ENCODE measurements at regions not wholly inside any gene's neighbourhood (a gene's known extent, or its start where the extent isn't known, plus 50 kb on each side); places are given as distances from the start of the nearest gene placed in this dataset.

- TF ChIP-seq EZH2 (optimal IDR thresholded peaks at IDR 0.05; ENCODE audit: low read depth, low read length) (no peak), EZH2phosphoT487 (IDR thresholded peaks at IDR 0.05; ENCODE audit: low read length) (no peak)
- H3K4me2 ChIP-seq (ENCODE audit: low read depth, low read length) = no peak overlapping the region
- no peaks in the 10 kb centered on the region for H3K79me2 ChIP-seq (ENCODE audit: low read length)
- no peaks in the 10 kb centered on the region for H3K4me1 ChIP-seq (ENCODE audit: low read length)
- H3K36me3 ChIP-seq (replicated peaks; ENCODE audit: insufficient read depth, low read length) = no peaks in the 10 kb centered on the region
- H3K27ac ChIP-seq (ENCODE audit: low read length) = no peak overlapping the region
- H4K20me1 ChIP-seq (ENCODE audit: insufficient read depth, low read length) = no peaks in the 10 kb centered on the region
- no peaks in the 10 kb centered on the region for H3F3A ChIP-seq (ENCODE audit: insufficient read depth, low read length)
- H3K9ac ChIP-seq (ENCODE audit: low read length) = no peak overlapping the region
- no peaks in the 10 kb centered on the region for H3K9me2 ChIP-seq (replicated peaks; ENCODE audit: insufficient read depth, low read length)
- no peak overlapping the region for H2AFZ ChIP-seq (ENCODE audit: low read length)
- no peaks in the 10 kb centered on the region for H3K27me3 ChIP-seq (replicated peaks; ENCODE audit: insufficient read depth, low read length)
- no peak for DNase-seq
- no peak overlapping the region for H3K4me3 ChIP-seq (ENCODE audit: low read length)
- no peaks in the 10 kb centered on the region for H3K9me3 ChIP-seq (replicated peaks; ENCODE audit: insufficient read depth, low read length)
Measured at GRCh38 chr13:33509642-33510229, 224.2 kb upstream of the STARD13 start.

GRCh38 chr13:33510350-33510970 is 224.9 kb upstream of the STARD13 start:
- no peak for TF ChIP-seq EZH2phosphoT487 (IDR thresholded peaks at IDR 0.05; ENCODE audit: low read length)
- no peak for TF ChIP-seq EZH2 (optimal IDR thresholded peaks at IDR 0.05; ENCODE audit: low read depth, low read length)
- TF ChIP-seq CTCF (IDR thresholded peaks at IDR 0.05; ENCODE audit: low read length) = no peak
- no peak overlapping the region for H2AFZ ChIP-seq (ENCODE audit: low read length)
- H3K36me3 ChIP-seq (replicated peaks; ENCODE audit: insufficient read depth, low read length) = no peaks in the 10 kb centered on the region
- no peak for DNase-seq
- no peaks in the 10 kb centered on the region for H3K9me2 ChIP-seq (replicated peaks; ENCODE audit: insufficient read depth, low read length)
- no peaks in the 10 kb centered on the region for H4K20me1 ChIP-seq (ENCODE audit: insufficient read depth, low read length)
- no peaks in the 10 kb centered on the region for H3K9me3 ChIP-seq (replicated peaks; ENCODE audit: insufficient read depth, low read length)
- no peaks in the 10 kb centered on the region for H3K27me3 ChIP-seq (replicated peaks; ENCODE audit: insufficient read depth, low read length)
- no peak overlapping the region for H3K27ac ChIP-seq (ENCODE audit: low read length)
- H3K4me1 ChIP-seq (ENCODE audit: low read length) = no peaks in the 10 kb centered on the region
- no peak overlapping the region for H3K4me3 ChIP-seq (ENCODE audit: low read length)
- no peak overlapping the region for H3K9ac ChIP-seq (ENCODE audit: low read length)
- no peaks in the 10 kb centered on the region for H3F3A ChIP-seq (ENCODE audit: insufficient read depth, low read length)
- no peaks in the 10 kb centered on the region for H3K79me2 ChIP-seq (ENCODE audit: low read length)
- H3K4me2 ChIP-seq (ENCODE audit: low read depth, low read length) = no peak overlapping the region

GRCh38 chr13:33512880-33513554 is 227.5 kb upstream of the STARD13 start:
- Histone ChIP-seq H3K4me3 (ENCODE audit: low read length) (no peak overlapping the region), H4K20me1 (ENCODE audit: insufficient read depth, low read length) (no peaks in the 10 kb centered on the region), H3K36me3 (replicated peaks; ENCODE audit: insufficient read depth, low read length) (no peaks in the 10 kb centered on the region), H2AFZ (ENCODE audit: low read length) (no peak overlapping the region), H3K27me3 (replicated peaks; ENCODE audit: insufficient read depth, low read length) (no peaks in the 10 kb centered on the region), H3K9me2 (replicated peaks; ENCODE audit: insufficient read depth, low read length) (no peaks in the 10 kb centered on the region), H3K4me1 (ENCODE audit: low read length) (no peaks in the 10 kb centered on the region), H3F3A (ENCODE audit: insufficient read depth, low read length) (no peaks in the 10 kb centered on the region), H3K79me2 (ENCODE audit: low read length) (no peaks in the 10 kb centered on the region), H3K9ac (ENCODE audit: low read length) (no peak overlapping the region), H3K9me3 (replicated peaks; ENCODE audit: insufficient read depth, low read length) (no peaks in the 10 kb centered on the region), H3K4me2 (ENCODE audit: low read depth, low read length) (no peak overlapping the region), H3K27ac (ENCODE audit: low read length) (no peak overlapping the region)
- DNase-seq = no peak
- TF ChIP-seq EZH2phosphoT487 (IDR thresholded peaks at IDR 0.05; ENCODE audit: low read length) (no peak), EZH2 (optimal IDR thresholded peaks at IDR 0.05; ENCODE audit: low read depth, low read length) (no peak), CTCF (IDR thresholded peaks at IDR 0.05; ENCODE audit: low read length) (no peak)
